ENCODE measurements at regions not wholly inside any gene's neighbourhood (a gene's known extent, or its start where the extent isn't known, plus 50 kb on each side); places are given as distances from the start of the nearest gene placed in this dataset.

GRCh38 chr5:82855893-82856550 is 221.2 kb downstream of the TMEM167A start:
- DNase-seq = peak in 1 of 58 donors; percentile 9

DNA sequence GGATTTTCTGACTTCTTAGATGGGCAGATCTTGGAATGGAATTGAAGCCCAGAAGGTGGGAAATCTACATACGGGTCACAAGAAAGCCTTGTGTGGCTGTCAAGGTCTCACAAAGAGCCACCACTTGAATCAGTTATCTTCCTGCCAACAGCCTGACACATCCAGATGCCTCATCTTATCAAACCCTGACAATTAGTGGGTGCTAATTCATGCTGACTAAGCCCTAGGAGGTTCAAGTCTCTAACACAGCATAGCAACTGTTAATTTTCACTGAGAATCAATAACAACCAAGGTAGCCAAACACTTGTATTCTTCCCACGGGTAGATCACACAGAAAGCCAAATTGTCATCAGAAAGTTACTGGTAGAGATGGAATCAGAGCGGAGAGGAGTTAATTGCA is 222.2 kb downstream of the TMEM167A start:
- DNase-seq = no peak

DNA sequence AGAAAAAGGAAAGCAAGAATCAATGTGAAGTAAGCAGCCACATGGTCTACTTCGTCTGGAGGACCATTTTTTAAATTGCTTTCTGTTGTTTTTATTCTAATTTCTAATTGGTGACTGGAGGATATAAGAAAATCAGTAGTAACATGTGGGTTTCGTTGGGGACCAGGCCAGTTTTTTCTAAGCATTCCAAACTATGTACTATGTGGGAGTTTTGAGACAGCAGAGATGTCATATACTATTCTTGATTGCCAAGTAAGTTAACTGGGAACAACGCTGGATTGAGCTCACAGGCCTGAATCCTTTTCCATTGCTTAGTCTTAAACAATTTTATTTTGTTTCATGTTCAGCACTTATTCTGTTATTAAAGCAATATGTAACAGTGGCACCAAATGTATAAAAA is 225.7 kb downstream of the TMEM167A start:
- peak in 1 of 58 donors; percentile 25 for DNase-seq

GRCh38 chr5:82850393-82850792 is 226.8 kb downstream of the TMEM167A start:
- DNase-seq = no peak

DNA sequence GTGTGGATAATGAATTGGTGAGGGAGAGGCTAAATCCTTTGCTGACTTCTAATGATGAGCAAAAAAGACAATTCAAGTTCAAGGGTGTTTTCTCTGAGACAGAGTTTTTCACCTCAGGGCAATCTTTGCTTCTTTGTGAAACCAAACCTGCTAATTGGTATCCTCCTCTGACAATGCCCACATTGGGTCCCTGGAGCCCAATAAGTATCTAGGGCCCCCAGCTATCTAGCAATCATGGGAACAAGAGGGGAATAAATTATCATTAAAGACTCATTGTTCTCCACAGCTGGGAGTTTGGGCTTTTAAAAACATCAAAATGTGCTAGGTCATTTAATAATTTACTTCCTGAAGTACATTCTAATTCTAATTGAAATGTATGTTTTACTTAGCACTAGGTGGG is 227.3 kb downstream of the TMEM167A start:
- no peak for DNase-seq

DNA sequence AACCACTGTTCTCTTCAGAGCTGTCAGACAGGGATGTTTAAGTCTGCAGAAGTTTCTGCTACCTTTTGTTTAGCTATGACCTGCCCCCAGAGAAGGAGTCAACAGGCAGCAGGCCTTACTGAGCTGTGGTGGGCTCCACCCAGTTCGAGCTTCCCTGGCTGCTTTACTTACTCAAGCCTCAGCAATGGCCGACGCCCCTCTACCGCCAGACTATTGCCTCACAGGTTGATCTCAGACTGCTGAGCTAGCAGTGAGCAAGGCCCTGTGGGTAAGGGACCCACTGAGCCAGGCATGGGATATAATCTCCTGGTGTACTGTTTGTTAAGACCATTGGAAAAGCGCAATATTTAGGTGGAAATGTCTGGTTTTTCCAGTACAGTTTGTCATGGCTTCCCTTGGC is 229.6 kb downstream of the TMEM167A start:
- DNase-seq = no peak

DNA sequence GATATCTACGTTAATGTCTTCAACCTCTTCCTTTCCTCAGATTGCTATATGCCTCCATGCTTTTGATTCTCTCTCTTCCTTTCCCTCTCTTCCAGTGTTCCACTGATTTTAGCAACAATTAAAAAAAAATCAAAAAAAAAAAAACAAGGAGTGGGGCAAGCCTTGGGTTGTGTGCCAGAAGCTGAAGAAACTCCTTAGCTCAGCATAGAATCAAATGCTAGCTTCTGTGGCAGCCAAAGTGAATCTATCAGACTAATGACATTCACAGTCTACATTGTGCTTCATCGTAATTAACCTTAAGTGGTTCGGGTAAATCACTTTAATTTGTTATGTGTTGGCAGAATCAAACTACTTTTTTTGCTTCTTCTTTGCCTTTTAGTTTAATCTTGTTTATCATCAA is 237.3 kb downstream of the TMEM167A start:
- DNase-seq = no peak

DNA sequence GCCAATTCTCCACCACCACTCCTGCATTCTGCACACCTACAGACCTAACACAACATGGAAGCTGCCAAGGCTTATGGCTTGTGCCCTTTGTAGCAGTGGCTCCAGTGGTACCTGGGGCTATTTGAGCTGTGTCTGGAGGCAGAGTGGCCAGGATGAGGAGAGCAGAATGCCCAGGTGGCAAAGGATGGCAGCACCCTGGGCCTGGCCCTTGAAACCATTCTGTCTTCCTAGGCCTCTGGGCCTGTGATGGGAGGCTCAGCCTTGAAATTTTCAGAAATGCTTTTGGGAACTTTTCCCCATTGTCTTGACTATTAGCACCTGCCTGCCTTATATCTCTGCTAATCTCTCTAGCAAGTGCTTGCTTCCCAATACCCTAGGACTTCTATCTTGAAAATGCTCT is 241.7 kb downstream of the TMEM167A start:
- DNase-seq = no peak

DNA sequence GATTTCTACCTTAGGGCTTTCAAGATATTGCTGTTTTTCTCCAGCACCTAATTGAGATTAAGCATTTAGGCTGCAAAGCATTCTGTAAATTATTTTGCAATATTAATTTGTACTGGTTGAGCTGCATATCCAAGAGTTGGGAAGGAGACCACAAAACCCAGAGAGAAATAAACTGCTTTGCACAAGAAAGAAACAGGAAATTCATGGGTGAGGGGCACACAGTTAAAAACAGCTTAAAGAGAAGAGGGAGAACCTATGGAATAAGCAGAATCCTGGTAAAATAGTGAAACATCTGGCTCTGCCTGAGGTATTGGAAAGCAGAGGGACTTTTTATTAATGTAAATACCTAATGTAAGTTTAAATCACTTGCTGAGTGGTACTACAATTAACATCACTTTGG is 243.0 kb downstream of the TMEM167A start:
- DNase-seq = no peak

DNA sequence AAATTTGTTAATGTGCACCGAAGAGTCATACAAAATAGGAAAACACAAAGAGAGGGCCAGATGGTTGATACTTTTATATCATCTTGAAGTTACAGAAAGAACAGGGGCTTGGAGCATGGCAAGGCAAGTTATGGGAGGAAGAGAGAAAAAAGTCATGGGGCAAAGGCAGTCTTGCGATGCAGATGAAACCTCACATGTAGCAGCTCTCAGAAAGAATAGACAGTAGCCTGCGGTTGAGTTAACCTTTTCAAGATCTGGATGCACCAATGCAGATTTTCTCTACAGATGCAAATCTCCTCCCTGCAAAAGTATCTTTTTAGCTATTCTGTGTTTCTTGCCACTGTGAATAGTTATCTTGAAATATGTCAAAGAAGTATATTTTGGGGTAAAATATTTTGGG is 243.9 kb downstream of the TMEM167A start:
- DNase-seq = no peak

DNA sequence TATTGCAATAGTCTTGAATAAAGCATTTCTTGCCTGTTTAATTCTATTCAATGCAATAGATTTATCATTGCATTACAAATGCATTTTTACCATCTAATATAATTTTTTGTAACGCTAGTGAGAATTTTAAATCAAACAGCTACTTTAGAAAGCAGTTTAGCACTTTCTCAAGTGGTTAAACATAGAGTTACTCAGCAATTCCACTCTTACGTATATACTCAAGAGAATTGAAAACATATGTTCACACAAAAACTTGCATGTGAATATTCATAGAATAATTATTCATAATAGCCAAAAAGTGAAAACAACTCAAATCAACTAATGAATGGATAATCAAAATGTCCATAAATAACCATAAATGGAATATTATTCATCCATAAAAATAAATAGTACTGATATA is 244.7 kb downstream of the TMEM167A start:
- DNase-seq = no peak

DNA sequence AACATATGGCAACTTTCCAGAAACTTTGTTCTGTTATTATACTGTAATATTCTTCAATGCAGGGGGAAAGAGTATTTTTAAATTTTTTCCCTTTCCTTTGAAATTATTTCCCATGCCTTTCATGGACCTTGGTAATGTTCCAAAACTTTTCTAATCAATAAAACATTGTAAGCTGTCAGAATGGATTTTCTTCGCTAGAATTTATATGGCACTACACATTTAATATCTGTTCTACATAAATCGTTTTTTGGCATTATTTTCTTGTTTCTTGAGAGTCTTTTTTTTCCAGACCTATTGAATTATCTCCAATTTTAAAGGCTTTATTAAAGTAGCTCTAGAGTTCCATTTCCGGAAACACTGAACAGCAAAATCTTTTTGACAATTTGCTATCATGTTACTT is 249.0 kb downstream of the TMEM167A start:
- DNase-seq = no peak

- DNase-seq = no peak
Measured at GRCh38 chr5:82827651-82828050, 249.5 kb downstream of the TMEM167A start.

GRCh38 chr5:82822634-82822927 is 254.6 kb downstream of the TMEM167A start:
- no peak for DNase-seq

DNA sequence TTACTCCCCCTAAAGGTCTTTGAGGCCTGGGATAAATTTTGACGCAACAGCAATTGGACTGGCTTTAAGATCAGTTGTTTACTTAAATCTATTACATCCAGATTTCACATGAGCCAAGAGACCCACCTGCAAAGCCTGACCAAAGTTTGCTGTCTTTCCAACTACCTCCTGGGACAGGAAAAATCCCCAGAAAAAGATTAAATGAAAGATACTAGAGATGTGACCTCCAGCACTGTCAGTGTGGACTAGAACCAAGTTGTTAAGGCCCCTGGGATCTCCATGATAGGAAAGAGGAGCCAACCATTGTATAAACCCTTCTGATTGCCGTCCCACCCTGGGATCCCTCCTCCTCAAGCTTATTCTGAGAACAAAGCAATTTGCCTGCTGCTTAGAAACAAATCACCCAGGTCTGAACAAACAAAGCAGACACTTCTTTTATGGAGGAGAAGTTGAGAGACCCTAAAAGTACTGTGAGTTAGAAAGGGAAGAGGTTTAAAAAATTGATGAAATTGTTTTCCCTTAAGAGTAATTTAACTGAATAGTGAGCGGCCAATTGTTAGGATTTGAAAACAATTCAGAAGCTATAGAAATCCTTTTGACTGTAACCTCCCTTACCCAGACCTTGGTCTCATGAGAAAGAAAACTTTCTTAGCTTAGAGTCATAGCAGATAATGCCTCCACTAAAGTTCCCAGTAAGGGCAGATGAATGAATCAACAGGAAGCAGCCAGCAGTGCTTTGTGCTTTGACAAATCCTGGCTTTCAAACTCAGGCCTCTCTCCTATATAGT is 255.2 kb downstream of the TMEM167A start:
- no peak for DNase-seq

DNA sequence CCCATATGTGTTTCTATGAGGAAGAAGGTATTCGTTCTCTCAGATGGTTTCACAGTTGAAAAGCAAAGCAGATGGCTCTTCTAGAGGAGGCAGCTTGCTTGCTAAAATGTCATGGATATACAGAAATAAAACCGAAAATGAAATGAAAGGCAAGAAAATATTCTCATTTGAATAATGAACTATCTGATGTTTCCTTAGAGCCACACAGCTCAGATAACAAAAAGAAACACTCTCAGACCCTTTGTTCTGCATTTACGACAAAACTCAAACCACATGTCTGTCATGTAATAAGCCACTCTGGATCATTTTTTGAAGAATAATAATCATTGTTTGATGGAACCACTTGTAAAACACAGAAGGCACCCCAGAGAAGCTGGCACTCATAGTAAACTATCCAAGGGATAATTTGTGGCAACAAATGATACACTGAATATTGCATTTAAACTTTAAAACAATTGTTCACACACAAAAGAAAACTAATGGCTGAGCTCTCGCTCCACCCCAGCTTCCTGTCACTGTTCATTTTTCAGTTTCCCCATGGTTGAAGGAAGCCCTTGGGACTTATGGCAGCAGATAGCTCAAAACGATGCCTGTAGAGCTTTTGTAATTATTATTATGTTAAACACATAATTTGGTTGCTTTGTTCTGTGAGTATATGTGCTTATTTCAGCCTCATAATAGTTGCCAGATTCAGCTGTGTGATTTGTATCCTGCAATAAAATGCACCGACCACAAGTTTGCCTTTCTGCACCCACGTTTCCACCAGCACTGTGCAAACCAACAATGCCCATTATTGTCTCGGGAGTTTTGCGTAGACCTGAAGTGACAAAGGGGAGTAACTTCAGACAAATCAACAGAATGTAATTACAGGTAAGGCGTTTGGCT is 256.0 kb downstream of the TMEM167A start:
- peak in 1 of 58 donors; percentile 6 for DNase-seq

- no peak for DNase-seq
Measured at GRCh38 chr5:82820188-82820587, 257.0 kb downstream of the TMEM167A start.

GRCh38 chr5:82817897-82818676 is 259.1 kb downstream of the TMEM167A start:
- DNase-seq = no peak

DNA sequence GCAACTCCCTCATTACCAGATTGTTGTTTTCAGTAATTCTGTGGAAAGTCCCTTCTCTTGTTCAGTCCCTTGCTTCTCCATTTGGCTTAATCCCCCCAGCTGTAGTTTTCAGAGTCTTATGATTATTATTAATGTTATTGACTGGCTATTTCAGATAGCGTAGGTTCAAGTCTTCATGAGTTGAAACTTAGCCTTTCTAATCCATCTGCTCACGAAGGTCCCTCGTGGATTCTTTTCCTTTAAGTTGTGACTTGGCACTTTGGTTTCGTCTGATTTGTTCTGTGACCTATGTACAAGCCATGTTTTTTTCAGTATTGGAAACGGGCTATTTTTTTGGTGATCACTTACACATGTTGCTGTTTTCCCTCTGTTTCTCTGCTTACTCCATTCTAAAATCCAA is 260.3 kb downstream of the TMEM167A start:
- DNase-seq = no peak

GRCh38 chr5:82815871-82816270 is 261.3 kb downstream of the TMEM167A start:
- DNase-seq = no peak

DNA sequence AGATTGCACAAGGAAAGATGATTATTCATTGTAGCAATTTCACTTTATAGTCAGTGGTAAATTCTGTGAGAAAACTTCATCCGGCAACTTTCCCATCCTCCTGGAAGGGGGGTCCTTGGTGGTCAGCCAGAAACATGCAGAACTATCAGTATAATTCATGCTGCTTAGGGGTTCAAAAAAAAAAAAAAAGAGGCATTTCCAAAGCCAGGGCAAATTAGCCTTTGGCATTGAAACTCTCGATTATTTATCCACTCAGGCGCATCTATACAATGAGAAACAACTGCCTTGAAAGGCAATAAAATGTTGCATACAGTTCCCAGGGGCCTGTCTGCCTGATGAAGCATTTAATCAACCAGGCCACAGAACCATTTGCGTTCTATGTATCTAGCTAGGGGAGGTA is 263.3 kb downstream of the TMEM167A start:
- no peak for DNase-seq

DNA sequence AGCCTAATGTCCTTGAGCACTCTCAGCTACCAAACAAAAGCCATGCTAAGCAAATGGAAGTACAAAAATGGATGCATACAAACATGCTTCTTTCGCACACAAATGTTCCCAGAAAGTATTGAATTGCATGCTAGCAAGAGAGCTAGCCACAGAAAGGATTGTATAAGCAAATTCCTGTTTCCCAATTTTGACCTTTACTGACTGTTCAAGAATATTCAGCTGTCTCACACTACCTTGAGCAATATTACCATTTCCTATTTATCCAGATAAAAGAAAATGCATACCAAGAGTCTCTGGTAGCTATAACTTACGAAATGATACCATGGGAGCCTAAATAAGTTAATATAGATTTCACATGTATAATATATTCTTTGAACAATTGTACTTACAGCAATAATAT is 264.6 kb downstream of the TMEM167A start:
- DNase-seq = no peak
